Subcutaneous abdominal adipose tissue (tissue), 5 donors: ENCODE measurements at regions not wholly inside any gene's neighbourhood (a gene's known extent, or its start where the extent isn't known, plus 50 kb on each side); places are given as distances from the start of the nearest gene placed in this dataset.

Experiments used
- H3K27ac ChIP-seq: one replicate; pipeline ENCODE4 v1.7.0; 2013; ENCODE audit warnings: low read depth, mild to moderate bottlenecking, inconsistent platforms, low read length, moderate library complexity
- H3K27me3 ChIP-seq, 5 donors: one replicate each; pipeline ENCODE4 v1.7.0; 2013; ENCODE audit warnings: low read length in 5 of 5, inconsistent platforms in 1 of 5; ENCODE audit not compliant: control insufficient read depth in 5 of 5, insufficient read depth in 4 of 5
- H3K36me3 ChIP-seq, 5 donors: one replicate each; pipeline ENCODE4 v1.7.0; 2013; ENCODE audit warnings: low read length in 5 of 5; ENCODE audit not compliant: control insufficient read depth in 5 of 5, insufficient read depth in 5 of 5
- H3K4me1 ChIP-seq, 5 donors: one replicate each; pipeline ENCODE4 v1.7.0; 2013; ENCODE audit warnings: low read length in 5 of 5, mild to moderate bottlenecking in 3 of 5, moderate library complexity in 1 of 5; ENCODE audit not compliant: control insufficient read depth in 5 of 5, insufficient read depth in 5 of 5
- H3K4me3 ChIP-seq, 5 donors: one replicate each; pipeline ENCODE4 v1.7.0; 2013; ENCODE audit warnings: low read length in 5 of 5, low read depth in 1 of 5
- H3K9ac ChIP-seq, 5 donors: one replicate each; pipeline ENCODE4 v1.7.0; 2013; ENCODE audit warnings: low read length in 5 of 5, mild to moderate bottlenecking in 4 of 5, moderate library complexity in 3 of 5
- H3K9me3 ChIP-seq, 5 donors: one replicate each; pipeline ENCODE4 v1.7.0; 2013; ENCODE audit warnings: low read length in 5 of 5; ENCODE audit not compliant: control insufficient read depth in 5 of 5
- donor health status: healthy.
- donor health status: healthy.
- donor health status: healthy.
- donor health status: healthy.
- donor health status: healthy.

GRCh38 chr4:41443340-41444079, 94.4 kb upstream of the LIMCH1 start:
- H3K36me3 ChIP-seq: no peaks in the 10 kb centered on the region

GRCh38 chr4:41446391-41446790, 91.6 kb upstream of the LIMCH1 start:
- Histone ChIP-seq H3K27ac (no peak overlapping the region), H3K36me3 (no peaks in the 10 kb centered on the region), H3K4me3 (no peak overlapping the region), H3K9ac (no peak overlapping the region), H3K4me1 (peaks cover 0 to 10% (median 4%) of the 10 kb centered on the region in 5 donors), H3K9me3 (no peaks in the 10 kb centered on the region), H3K27me3 (no peaks in the 10 kb centered on the region)

More at GRCh38 chr4:41443340-41444079, 94.4 kb upstream of the LIMCH1 start:
- no peak overlapping the region for H3K4me3 ChIP-seq
- H3K27ac ChIP-seq: no peak overlapping the region
- H3K9me3 ChIP-seq: no peaks in the 10 kb centered on the region
- H3K4me1 ChIP-seq: peaks cover 0 to 13% (median 12%) of the 10 kb centered on the region in 5 donors
- H3K9ac ChIP-seq: no peak overlapping the region
- H3K27me3 ChIP-seq: no peaks in the 10 kb centered on the region

- Histone ChIP-seq H3K27me3 (no peaks in the 10 kb centered on the region), H3K9ac (no peak overlapping the region), H3K4me3 (no peak overlapping the region), H3K4me1 (peaks cover 0 to 17% (median 4%) of the 10 kb centered on the region in 5 donors), H3K27ac (no peak overlapping the region), H3K9me3 (no peaks in the 10 kb centered on the region), H3K36me3 (no peaks in the 10 kb centered on the region)
Measured at GRCh38 chr4:41446981-41447725, 90.8 kb upstream of the LIMCH1 start.

GRCh38 chr4:41448934-41449333, 89.0 kb upstream of the LIMCH1 start:
- H3K4me1 ChIP-seq: peaks cover 0 to 18% (median 7%) of the 10 kb centered on the region in 5 donors

GRCh38 chr4:41451961-41452360, 86.0 kb upstream of the LIMCH1 start:
- H3K27ac ChIP-seq: no peak overlapping the region
- no peaks in the 10 kb centered on the region for H3K27me3 ChIP-seq
- no peaks in the 10 kb centered on the region for H3K36me3 ChIP-seq
- H3K9ac ChIP-seq: no peak overlapping the region
- no peaks in the 10 kb centered on the region for H3K9me3 ChIP-seq
- no peak overlapping the region for H3K4me3 ChIP-seq
- H3K4me1 ChIP-seq: peaks cover 2 to 40% (median 17%) of the 10 kb centered on the region in 5 donors

More at GRCh38 chr4:41448934-41449333, 89.0 kb upstream of the LIMCH1 start:
- H3K4me3 ChIP-seq: no peak overlapping the region
- H3K27me3 ChIP-seq: no peaks in the 10 kb centered on the region
- H3K27ac ChIP-seq: no peak overlapping the region
- no peak overlapping the region for H3K9ac ChIP-seq
- H3K36me3 ChIP-seq: no peaks in the 10 kb centered on the region
- no peaks in the 10 kb centered on the region for H3K9me3 ChIP-seq

GRCh38 chr4:41452484-41453225, 85.3 kb upstream of the LIMCH1 start:
- H3K9me3 ChIP-seq: no peaks in the 10 kb centered on the region
- peaks cover 2 to 40% (median 17%) of the 10 kb centered on the region in 5 donors for H3K4me1 ChIP-seq
- H3K36me3 ChIP-seq: no peaks in the 10 kb centered on the region
- H3K27me3 ChIP-seq: no peaks in the 10 kb centered on the region
- no peak overlapping the region for H3K9ac ChIP-seq
- no peak overlapping the region for H3K27ac ChIP-seq
- H3K4me3 ChIP-seq: no peak overlapping the region

- no peaks in the 10 kb centered on the region for H3K27me3 ChIP-seq
- no peak overlapping the region for H3K9ac ChIP-seq
- no peak overlapping the region for H3K4me3 ChIP-seq
- H3K4me1 ChIP-seq: peaks cover 3 to 43% (median 17%) of the 10 kb centered on the region in 5 donors
- no peaks in the 10 kb centered on the region for H3K36me3 ChIP-seq
- no peaks in the 10 kb centered on the region for H3K9me3 ChIP-seq
- H3K27ac ChIP-seq: no peak overlapping the region
Measured at GRCh38 chr4:41454423-41454822, 83.5 kb upstream of the LIMCH1 start.

- Histone ChIP-seq H3K27ac (no peak overlapping the region), H3K27me3 (no peaks in the 10 kb centered on the region), H3K9me3 (no peaks in the 10 kb centered on the region)
Measured at GRCh38 chr4:41455206-41455605, 82.8 kb upstream of the LIMCH1 start.

GRCh38 chr4:41456559-41457101, 81.3 kb upstream of the LIMCH1 start:
- Histone ChIP-seq H3K9ac (no peak overlapping the region), H3K27me3 (no peaks in the 10 kb centered on the region), H3K27ac (no peak overlapping the region), H3K4me3 (no peak overlapping the region), H3K9me3 (no peaks in the 10 kb centered on the region), H3K36me3 (no peaks in the 10 kb centered on the region), H3K4me1 (peaks cover 3 to 59% (median 16%) of the 10 kb centered on the region in 5 donors)

More at GRCh38 chr4:41455206-41455605, 82.8 kb upstream of the LIMCH1 start:
- H3K36me3 ChIP-seq: no peaks in the 10 kb centered on the region
- H3K4me1 ChIP-seq: peaks cover 3 to 47% (median 17%) of the 10 kb centered on the region in 5 donors
- H3K4me3 ChIP-seq: no peak overlapping the region
- H3K9ac ChIP-seq: no peak overlapping the region
